Upper lobe of right lung (tissue), 1 donor: ENCODE measurements at regions not wholly inside any gene's neighbourhood (a gene's known extent, or its start where the extent isn't known, plus 50 kb on each side); places are given as distances from the start of the nearest gene placed in this dataset.
"Not testable (repeated sequence)": the region's sequence is repeated elsewhere in the genome, so short reads cannot be mapped to it uniquely, and the experiment has no call there.

Experiments used
- ATAC-seq: fragments of 200-7000 bp; cut with Tn5 transposase; one replicate; pipeline ENCODE4 v1.9.1; 2020; ENCODE audit warnings: mild to moderate bottlenecking, moderate library complexity
- DNase-seq: peaks from one replicate; pipeline ENCODE4 v3.0.0-alpha.2; 2020
- H3K27ac ChIP-seq: fragments of 200-600 bp; one replicate; pipeline ENCODE4 v1.8.0; 2022
- H3K27me3 ChIP-seq: fragments of 200-600 bp; one replicate; pipeline ENCODE4 v1.8.0; 2022; ENCODE audit warnings: mild to moderate bottlenecking
- H3K36me3 ChIP-seq: fragments of 200-600 bp; one replicate; pipeline ENCODE4 v1.8.0; 2022
- H3K4me1 ChIP-seq: fragments of 200-600 bp; one replicate; pipeline ENCODE4 v1.8.0; 2022
- H3K4me3 ChIP-seq: fragments of 200-600 bp; one replicate; pipeline ENCODE4 v1.8.0; 2022; ENCODE audit warnings: mild to moderate bottlenecking
- H3K9me3 ChIP-seq: fragments of 200-600 bp; one replicate; pipeline ENCODE4 v1.8.0; 2022
- CTCF ChIP-seq: fragments of 200-600 bp; IDR thresholded peaks from one replicate; pipeline ENCODE4 v1.8.0; 2022; ENCODE audit warnings: antibody characterized with exemption
- intact Hi-C: fragments of 100-400 bp; cut with DNase I; formaldehyde crosslinking; loops from one replicate; pipeline ENCODE4 v1.11.0; 2022
- donor health status: DM: no; HTN: yes; CAD: no; lungs with severe emphysema.

GRCh38 chr11:25566298-25567200 lies 765.4 kb upstream of the ANO3 start:
- Histone ChIP-seq H3K9me3 (no peaks in the 10 kb centered on the region), H3K4me3 (no peak overlapping the region), H3K36me3 (no peaks in the 10 kb centered on the region), H3K27ac (no peak overlapping the region), H3K27me3 (no peaks in the 10 kb centered on the region), H3K4me1 (no peaks in the 10 kb centered on the region)
- intact Hi-C loops = no loop called here
- TF ChIP-seq CTCF = no peak
- DNase-seq (peak; percentile 40), ATAC-seq (peak; percentile 76)

GRCh38 chr11:25576320-25576719 lies 755.6 kb upstream of the ANO3 start:
- intact Hi-C loops = no loop called here
- no peak overlapping the region for H3K27ac ChIP-seq
- no peaks in the 10 kb centered on the region for H3K36me3 ChIP-seq
- H3K27me3 ChIP-seq = no peaks in the 10 kb centered on the region
- no peak overlapping the region for H3K4me3 ChIP-seq
- no peaks in the 10 kb centered on the region for H3K9me3 ChIP-seq
- ATAC-seq = no peak
- DNase-seq = no peak
- H3K4me1 ChIP-seq = no peaks in the 10 kb centered on the region
- TF ChIP-seq CTCF = no peak

GRCh38 chr11:25579554-25579953 lies 752.4 kb upstream of the ANO3 start:
- H3K36me3 ChIP-seq, DNase-seq, H3K4me3 ChIP-seq, H3K9me3 ChIP-seq, intact Hi-C loops, ATAC-seq, H3K27me3 ChIP-seq, H3K4me1 ChIP-seq, H3K27ac ChIP-seq: not testable (repeated sequence)

GRCh38 chr11:25583596-25583995 lies 748.3 kb upstream of the ANO3 start:
- DNase-seq = no peak
- Histone ChIP-seq H3K9me3 (peaks cover 5% of the 10 kb centered on the region), H3K36me3 (no peaks in the 10 kb centered on the region), H3K4me3 (no peak overlapping the region), H3K27me3 (no peaks in the 10 kb centered on the region), H3K4me1 (no peaks in the 10 kb centered on the region), H3K27ac (no peak overlapping the region)
- intact Hi-C loops = no loop called here
- no peak for TF ChIP-seq CTCF
- no peak for ATAC-seq

- Histone ChIP-seq H3K27ac (no peak overlapping the region), H3K4me1 (no peaks in the 10 kb centered on the region), H3K36me3 (no peaks in the 10 kb centered on the region), H3K27me3 (no peaks in the 10 kb centered on the region), H3K9me3 (peaks cover 5% of the 10 kb centered on the region), H3K4me3 (no peak overlapping the region)
- ATAC-seq = no peak
- no peak for TF ChIP-seq CTCF
- intact Hi-C loops = no loop called here
- no peak for DNase-seq
Measured at GRCh38 chr11:25587496-25587895, 744.4 kb upstream of the ANO3 start.

- Histone ChIP-seq H3K27ac (no peak overlapping the region), H3K9me3 (no peaks in the 10 kb centered on the region), H3K4me1 (no peaks in the 10 kb centered on the region), H3K27me3 (no peaks in the 10 kb centered on the region), H3K36me3 (no peaks in the 10 kb centered on the region), H3K4me3 (no peak overlapping the region)
- DNase-seq (no peak), ATAC-seq (no peak)
- intact Hi-C loops = no loop called here
- TF ChIP-seq CTCF = no peak
Measured at GRCh38 chr11:25593221-25593620, 738.7 kb upstream of the ANO3 start.
